B cell (primary cell): ENCODE measurements at regions not wholly inside any gene's neighbourhood (a gene's known extent, or its start where the extent isn't known, plus 50 kb on each side); places are given as distances from the start of the nearest gene placed in this dataset.
A peak's percentile ranks its signal among the peaks of the same experiment; 100 is the strongest.

Experiments
- ATAC-seq: fragments of 200-7000 bp; cut with Tn5 transposase; one replicate; pipeline ENCODE4 v1.10.0; 2021; ENCODE audit warnings: low read depth, mild to moderate bottlenecking, moderate number of reproducible peaks, moderate library complexity
- CTCF ChIA-PET: fragments of 350-600 bp; sonication (Branson Sonifier 250); formaldehyde crosslinking; loops from one replicate; lab custom pipeline; 2021; ENCODE audit warnings: antibody characterized with exemption, inconsistent platforms; lab: Charles Lee
- POLR2A ChIA-PET: fragments of 350-600 bp; sonication (Branson Sonifier 250); formaldehyde crosslinking; loops from one replicate; lab custom pipeline; 2021; ENCODE audit warnings: antibody characterized with exemption; lab: Charles Lee
- DNase-seq: peaks from one replicate; pipeline ENCODE4 v3.0.0; 2013
- H2AFZ ChIP-seq: 2 replicates; pipeline ENCODE4 v1.6.1; 2012; ENCODE audit warnings: mild to moderate bottlenecking, low read depth, low read length; ENCODE audit not compliant: insufficient read depth, poor library complexity, severe bottlenecking
- H3K27ac ChIP-seq, 2 donors: 1 replicate in 1 of 2; 2 replicates in 1 of 2; pipeline ENCODE4 v1.5.1; 2012 to 2013; ENCODE audit warnings: low read length in 2 of 2, mild to moderate bottlenecking in 2 of 2, moderate library complexity in 1 of 2
- H3K27me3 ChIP-seq, 4 experiments: fragments of 200-600 bp in 1 of 4; sonication (generic) in 1 of 4; replicated peaks in 1 of 4; 1 replicate in 2 of 4; 2 replicates in 2 of 4; pipeline versions ENCODE4 v1.6.1 to v1.7.0; 2013 to 2016; ENCODE audit warnings: low read length in 3 of 4, mild to moderate bottlenecking in 2 of 4, mixed read lengths in 1 of 4, moderate library complexity in 1 of 4; ENCODE audit not compliant: insufficient read depth in 4 of 4, control insufficient read depth in 3 of 4; ENCODE audit errors: control extremely low read depth in 1 of 4
- H3K36me3 ChIP-seq, 2 experiments: replicated peaks in 1 of 2; 1 replicate in 1 of 2; 2 replicates in 1 of 2; pipeline versions ENCODE4 v1.6.1 to v1.7.1; 2013; ENCODE audit warnings: low read length in 1 of 2; ENCODE audit not compliant: insufficient read depth in 2 of 2, control insufficient read depth in 1 of 2; ENCODE audit errors: control extremely low read depth in 1 of 2, extremely low read depth in 1 of 2
- H3K4me1 ChIP-seq, 2 donors: fragments of 200-600 bp in 1 of 2; sonication (generic) in 1 of 2; 1 replicate in 1 of 2; 2 replicates in 1 of 2; pipeline versions ENCODE4 v1.5.1 to v1.6.1; 2013 to 2017; ENCODE audit warnings: low read length in 2 of 2; ENCODE audit not compliant: control insufficient read depth in 2 of 2, insufficient read depth in 2 of 2
- H3K4me2 ChIP-seq: replicated peaks from 2 replicates; pipeline ENCODE3; 2012; ENCODE audit warnings: mild to moderate bottlenecking, low read depth, low read length; ENCODE audit not compliant: poor library complexity, severe bottlenecking
- H3K4me3 ChIP-seq, 5 experiments: fragments of 200-600 bp in 1 of 5; sonication (generic) in 1 of 5; 1 replicate in 3 of 5; 2 replicates in 2 of 5; pipeline versions ENCODE4 v1.5.1 to v1.7.0; 2011 to 2016; ENCODE audit warnings: low read length in 4 of 5, mild to moderate bottlenecking in 4 of 5, low read depth in 2 of 5, control low read depth in 1 of 5, moderate library complexity in 1 of 5; ENCODE audit not compliant: insufficient read depth in 1 of 5; ENCODE audit errors: control extremely low read depth in 1 of 5, extremely low read depth in 1 of 5
- H3K79me2 ChIP-seq: fragments of 200-600 bp; sonication (generic); one replicate; pipeline ENCODE4 v1.6.0; 2016; ENCODE audit warnings: low read length; ENCODE audit not compliant: control insufficient read depth, insufficient read depth
- H3K9ac ChIP-seq: fragments of 200-600 bp; sonication (generic); 2 replicates; pipeline ENCODE4 v1.6.1; 2017; ENCODE audit warnings: mild to moderate bottlenecking, low read length, moderate library complexity
- H3K9me3 ChIP-seq, 3 donors: one replicate each; pipeline versions ENCODE4 v1.6.1 to v1.7.1; 2013; ENCODE audit warnings: low read length in 2 of 3; ENCODE audit not compliant: control insufficient read depth in 2 of 3, insufficient read depth in 1 of 3; ENCODE audit errors: control extremely low read depth in 1 of 3
- H4K20me1 ChIP-seq: 2 replicates; pipeline ENCODE4 v1.6.0; 2012; ENCODE audit warnings: mild to moderate bottlenecking, low read length; ENCODE audit not compliant: insufficient read depth, control insufficient read depth, poor library complexity, severe bottlenecking
- H3K27ac Mint-ChIP-seq: one replicate; pipeline ENCODE4 v1.8.0; 2021; ENCODE audit warnings: mixed read lengths
- H3K27me3 Mint-ChIP-seq: one replicate; pipeline ENCODE4 v1.8.0; 2021; ENCODE audit warnings: mixed read lengths
- H3K4me1 Mint-ChIP-seq: one replicate; pipeline ENCODE4 v1.8.0; 2021; ENCODE audit warnings: mixed read lengths
- H3K4me3 Mint-ChIP-seq: one replicate; pipeline ENCODE4 v1.8.0; 2021; ENCODE audit warnings: mixed read lengths
- H3K9me3 Mint-ChIP-seq: one replicate; pipeline ENCODE4 v1.8.0; 2022; ENCODE audit warnings: mixed read lengths; ENCODE audit not compliant: insufficient read depth
- EZH2 ChIP-seq: IDR thresholded peaks from 2 replicates; pipeline ENCODE4 v1.6.1; 2012; ENCODE audit warnings: borderline replicate concordance, low read depth, mild to moderate bottlenecking, moderate library complexity, low read length; ENCODE audit not compliant: insufficient read depth, poor library complexity, severe bottlenecking
- WGBS: methylation state at CpG from one replicate; pipeline ENCODE4 v1.1.5; 2013; ENCODE audit warnings: missing lambda C conversion rate; ENCODE audit not compliant: insufficient coverage; 5-methylcytosine and 5-hydroxymethylcytosine counted together
- intact Hi-C: fragments of 100-400 bp; cut with micrococcal nuclease; formaldehyde crosslinking; loops from one replicate; pipeline ENCODE4 v1.10.0; 2022
- TF ChIP-seq, protein P1 (sequence below): fragments of 200-600 bp; IDR thresholded peaks from one replicate; pipeline ENCODE4 v1.8.0; 2022; ENCODE audit warnings: antibody characterized with exemption, mild to moderate bottlenecking

- peaks cover 2% of the 10 kb centered on the region for H3K9me3 Mint-ChIP-seq
- Histone ChIP-seq H3K4me2 (peak overlapping the region; percentile 23), H3K9ac (no peak overlapping the region), H3K27ac (no peak overlapping the region), H3K36me3 (no peaks in the 10 kb centered on the region), H2AFZ (peak overlapping the region; percentile 2), H3K27me3 (peaks cover 0 to 10% (median 1%) of the 10 kb centered on the region in 4 experiments), H3K4me3 (no peak overlapping the region), H4K20me1 (no peaks in the 10 kb centered on the region), H3K79me2 (no peaks in the 10 kb centered on the region), H3K9me3 (peaks cover 2 to 16% (median 7%) of the 10 kb centered on the region in 3 donors), H3K4me1 (peaks cover 13 to 15% of the 10 kb centered on the region in 2 donors)
- ChIA-PET POLR2A (no interaction called here), CTCF (interaction anchor here (0.8 to 1.9 kb wide), 4 partner anchors 18 to 36 kb away, joined by 3 to 9 read pairs (median 5); no protein-coding TSS in a partner anchor)
- H3K27ac Mint-ChIP-seq: peak overlapping the region; percentile 8
- H3K4me1 Mint-ChIP-seq: peaks cover 14% of the 10 kb centered on the region
- WGBS: 57% methylated on average over 4 of the region's 5 CpGs
- H3K4me3 Mint-ChIP-seq: no peak overlapping the region
- H3K27me3 Mint-ChIP-seq: peaks cover 7% of the 10 kb centered on the region
- ATAC-seq (peak; percentile 66), DNase-seq (peak; percentile 29)
- no peak for TF ChIP-seq EZH2
- TF ChIP-seq, protein P1, sequence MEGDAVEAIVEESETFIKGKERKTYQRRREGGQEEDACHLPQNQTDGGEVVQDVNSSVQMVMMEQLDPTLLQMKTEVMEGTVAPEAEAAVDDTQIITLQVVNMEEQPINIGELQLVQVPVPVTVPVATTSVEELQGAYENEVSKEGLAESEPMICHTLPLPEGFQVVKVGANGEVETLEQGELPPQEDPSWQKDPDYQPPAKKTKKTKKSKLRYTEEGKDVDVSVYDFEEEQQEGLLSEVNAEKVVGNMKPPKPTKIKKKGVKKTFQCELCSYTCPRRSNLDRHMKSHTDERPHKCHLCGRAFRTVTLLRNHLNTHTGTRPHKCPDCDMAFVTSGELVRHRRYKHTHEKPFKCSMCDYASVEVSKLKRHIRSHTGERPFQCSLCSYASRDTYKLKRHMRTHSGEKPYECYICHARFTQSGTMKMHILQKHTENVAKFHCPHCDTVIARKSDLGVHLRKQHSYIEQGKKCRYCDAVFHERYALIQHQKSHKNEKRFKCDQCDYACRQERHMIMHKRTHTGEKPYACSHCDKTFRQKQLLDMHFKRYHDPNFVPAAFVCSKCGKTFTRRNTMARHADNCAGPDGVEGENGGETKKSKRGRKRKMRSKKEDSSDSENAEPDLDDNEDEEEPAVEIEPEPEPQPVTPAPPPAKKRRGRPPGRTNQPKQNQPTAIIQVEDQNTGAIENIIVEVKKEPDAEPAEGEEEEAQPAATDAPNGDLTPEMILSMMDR: no peak
- intact Hi-C loops: no loop called here
These were observed 99.2 kb upstream of the SCAF11 start for GRCh38 chr12:46089414-46090162.

DNA sequence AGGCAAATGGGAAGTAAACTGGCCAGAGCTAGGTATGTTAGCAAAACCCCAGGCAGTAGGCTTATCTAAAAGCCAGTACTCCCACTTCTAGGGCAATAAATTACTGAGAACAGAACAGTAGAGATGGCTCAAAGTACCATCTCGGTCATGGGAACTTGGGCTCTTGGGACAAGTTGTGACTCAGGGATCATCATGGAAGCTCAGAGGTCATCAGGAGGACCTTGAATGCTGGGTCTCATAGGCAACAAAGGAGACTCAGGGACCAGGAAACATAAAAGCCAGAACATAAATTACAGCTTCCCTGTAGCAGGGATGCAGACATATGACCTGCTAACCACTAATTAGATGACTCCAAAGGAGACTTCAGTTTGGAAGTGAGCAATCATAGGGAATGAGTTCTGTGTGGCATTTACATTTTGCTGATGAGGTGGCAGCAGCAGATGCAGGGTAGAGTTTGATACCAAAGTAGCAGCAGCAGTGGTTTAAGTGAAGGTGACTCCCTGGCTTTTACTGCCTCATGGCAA is 97.6 kb upstream of the SCAF11 start:
- POLR2A ChIA-PET: no interaction called here
- intact Hi-C loops: no loop called here

More for the DNA sequence above, 97.6 kb upstream of the SCAF11 start:
- H3K9ac ChIP-seq: no peak overlapping the region
- Mint-ChIP-seq H3K4me3 (no peak overlapping the region), H3K27ac (no peak overlapping the region), H3K27me3 (peaks cover 3% of the 10 kb centered on the region), H3K9me3 (peaks cover 2% of the 10 kb centered on the region), H3K4me1 (peaks cover 14% of the 10 kb centered on the region)
- DNase-seq: no peak
- ATAC-seq: no peak
- no peak overlapping the region for H3K4me3 ChIP-seq
- peaks cover 0 to 17% (median 7%) of the 10 kb centered on the region in 3 donors for H3K9me3 ChIP-seq
- H2AFZ ChIP-seq: no peak overlapping the region
- CTCF ChIA-PET: interaction anchor here (0.5 to 0.9 kb wide), 3 partner anchors 9 to 407 kb away, joined by 3 read pairs; no protein-coding TSS in a partner anchor
- H3K79me2 ChIP-seq: no peaks in the 10 kb centered on the region
- peaks cover 13 to 15% of the 10 kb centered on the region in 2 donors for H3K4me1 ChIP-seq
- peaks cover 0 to 1% (median under 1%) of the 10 kb centered on the region in 4 experiments for H3K27me3 ChIP-seq
- no peak overlapping the region for H3K4me2 ChIP-seq
- no peaks in the 10 kb centered on the region for H3K36me3 ChIP-seq
- H3K27ac ChIP-seq: no peak overlapping the region
- TF ChIP-seq EZH2: no peak
- WGBS: 91% methylated on average over 1 of the region's 1 CpG
- no peaks in the 10 kb centered on the region for H4K20me1 ChIP-seq
